Esophagus squamous epithelium (tissue), 4 donors: ENCODE measurements at regions not wholly inside any gene's neighbourhood (a gene's known extent, or its start where the extent isn't known, plus 50 kb on each side); places are given as distances from the start of the nearest gene placed in this dataset.

Source experiments
- CTCF ChIP-seq, 6 experiments: fragments of 450-650 bp in 4 of 6; fragments of 200-600 bp in 2 of 6; sonication (generic) in 2 of 6; IDR thresholded peaks; one replicate each; pipeline ENCODE4 v1.5.1; 2016 to 2019; ENCODE audit warnings: antibody characterized with exemption in 6 of 6, mild to moderate bottlenecking in 4 of 6, moderate library complexity in 4 of 6
- POLR2A ChIP-seq, 4 donors: fragments of 450-650 bp; IDR thresholded peaks; one replicate each; pipeline ENCODE4 v1.6.1; 2017; ENCODE audit warnings: antibody characterized with exemption in 4 of 4, mild to moderate bottlenecking in 4 of 4, moderate library complexity in 3 of 4

- TF ChIP-seq POLR2A (IDR thresholded peaks at IDR 0.05) (no peak), CTCF (IDR thresholded peaks at IDR 0.05) (no peak)
These were observed 377.7 kb downstream of the PRDM5 start for GRCh38 chr4:120544838-120545237.
